A673 (cell line): ENCODE measurements at regions not wholly inside any gene's neighbourhood (a gene's known extent, or its start where the extent isn't known, plus 50 kb on each side); places are given as distances from the start of the nearest gene placed in this dataset.

Source experiments
- BruUV-seq: library from RNA; stranded (reverse); fragments of 400-500 nt; replicated peaks from 2 replicates; lab custom pipeline; 2021; lab: Mats Ljungman, UMichigan
- CTCF ChIA-PET: fragments of 300-600 bp; sonication (Branson Sonifier 250); formaldehyde crosslinking; loops from one replicate; lab custom pipeline; 2022; ENCODE audit warnings: antibody characterized with exemption; lab: Charles Lee
- POLR2A ChIA-PET: fragments of 300-600 bp; sonication (Branson Sonifier 250); formaldehyde crosslinking; loops from one replicate; lab custom pipeline; 2022; ENCODE audit warnings: antibody characterized with exemption; ENCODE audit not compliant: low non-redundant PET; lab: Charles Lee
- DNase-seq: peaks from one replicate; pipeline ENCODE4 v3.0.0-alpha.2; 2015; ENCODE audit warnings: low spot score
- H3K27ac ChIP-seq: fragments of 200-600 bp; sonication (generic); 2 replicates; pipeline ENCODE4 v1.5.1; 2016; ENCODE audit warnings: mixed run types, low read depth, mild to moderate bottlenecking, mixed read lengths, antibody characterized with exemption, low read length; ENCODE audit not compliant: poor library complexity, severe bottlenecking
- H3K27me3 ChIP-seq: fragments of 200-600 bp; sonication (generic); replicated peaks from 2 replicates; pipeline ENCODE4 v1.6.1; 2017; ENCODE audit warnings: mixed run types, low read depth, mild to moderate bottlenecking, mixed read lengths, antibody characterized with exemption, low read length; ENCODE audit not compliant: insufficient read depth, poor library complexity
- H3K36me3 ChIP-seq: fragments of 200-600 bp; sonication (generic); 2 replicates; pipeline ENCODE4 v1.6.1; 2016; ENCODE audit warnings: mixed run types, mild to moderate bottlenecking, mixed read lengths, antibody characterized with exemption, low read length; ENCODE audit not compliant: insufficient read depth, poor library complexity, severe bottlenecking
- H3K4me1 ChIP-seq: fragments of 200-600 bp; sonication (generic); 2 replicates; pipeline ENCODE4 v1.6.1; 2017; ENCODE audit warnings: mixed run types, mild to moderate bottlenecking, mixed read lengths, antibody characterized with exemption, low read length; ENCODE audit not compliant: insufficient read depth, poor library complexity, severe bottlenecking
- H3K4me3 ChIP-seq: fragments of 200-600 bp; sonication (generic); 2 replicates; pipeline ENCODE4 v1.5.1; 2016; ENCODE audit warnings: low read depth, mixed run types, mild to moderate bottlenecking, mixed read lengths, low read length; ENCODE audit not compliant: poor library complexity, severe bottlenecking
- H3K9me3 ChIP-seq: fragments of 200-600 bp; sonication (generic); 2 replicates; pipeline ENCODE4 v1.6.1; 2016; ENCODE audit warnings: mixed run types, low read depth, mild to moderate bottlenecking, mixed read lengths, antibody characterized with exemption, low read length; ENCODE audit not compliant: poor library complexity, severe bottlenecking
- EZH2 ChIP-seq: fragments of 200-600 bp; sonication (generic); IDR thresholded peaks from 2 replicates; pipeline ENCODE4 v1.6.1; 2017; ENCODE audit warnings: borderline replicate concordance, low read depth, mild to moderate bottlenecking, mixed read lengths, antibody characterized with exemption, low read length; ENCODE audit not compliant: poor library complexity, severe bottlenecking
- intact Hi-C: fragments of 100-400 bp; cut with micrococcal nuclease; formaldehyde crosslinking; loops from one replicate; pipeline ENCODE4 v1.10.0; 2022; ENCODE audit not compliant: unreplicated experiment
- TF ChIP-seq, protein P1 (sequence below): fragments of 300-800, 200-600 bp; sonication (generic); conservative IDR thresholded peaks from 2 replicates; pipeline ENCODE4 v1.5.1; 2017; ENCODE audit warnings: low read depth, mild to moderate bottlenecking, antibody characterized with exemption, low read length, moderate library complexity, mixed read lengths

DNA sequence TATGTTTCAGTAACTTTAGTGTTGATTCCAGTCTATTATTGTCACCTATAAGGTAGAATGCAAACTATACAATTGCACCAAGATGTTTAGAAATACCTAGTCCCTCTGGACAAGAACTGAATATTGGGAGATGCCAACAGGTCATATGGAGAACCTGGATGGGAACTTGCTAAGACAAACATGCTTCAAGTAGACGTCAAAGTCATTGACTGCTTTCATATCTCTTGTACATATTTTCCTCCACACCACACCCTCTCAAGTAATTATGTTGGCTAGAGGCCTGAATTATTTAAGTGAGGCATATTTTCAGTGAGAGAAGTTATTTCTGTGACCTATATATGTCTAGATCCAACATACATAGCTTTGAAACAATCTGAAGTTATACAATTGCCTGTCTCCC, 453.3 kb downstream of the ELAVL2 start:
- H3K9me3 ChIP-seq, result no peaks in the 10 kb centered on the region
- H3K36me3 ChIP-seq, result no peaks in the 10 kb centered on the region
- no peak overlapping the region for H3K27ac ChIP-seq
- H3K4me1 ChIP-seq, result no peaks in the 10 kb centered on the region
- no peak for DNase-seq
- ChIA-PET POLR2A (no interaction called here), CTCF (no interaction called here)
- intact Hi-C loops, result no loop called here
- H3K27me3 ChIP-seq, result no peaks in the 10 kb centered on the region
- no peak for TF ChIP-seq EZH2
- TF ChIP-seq, protein P1, sequence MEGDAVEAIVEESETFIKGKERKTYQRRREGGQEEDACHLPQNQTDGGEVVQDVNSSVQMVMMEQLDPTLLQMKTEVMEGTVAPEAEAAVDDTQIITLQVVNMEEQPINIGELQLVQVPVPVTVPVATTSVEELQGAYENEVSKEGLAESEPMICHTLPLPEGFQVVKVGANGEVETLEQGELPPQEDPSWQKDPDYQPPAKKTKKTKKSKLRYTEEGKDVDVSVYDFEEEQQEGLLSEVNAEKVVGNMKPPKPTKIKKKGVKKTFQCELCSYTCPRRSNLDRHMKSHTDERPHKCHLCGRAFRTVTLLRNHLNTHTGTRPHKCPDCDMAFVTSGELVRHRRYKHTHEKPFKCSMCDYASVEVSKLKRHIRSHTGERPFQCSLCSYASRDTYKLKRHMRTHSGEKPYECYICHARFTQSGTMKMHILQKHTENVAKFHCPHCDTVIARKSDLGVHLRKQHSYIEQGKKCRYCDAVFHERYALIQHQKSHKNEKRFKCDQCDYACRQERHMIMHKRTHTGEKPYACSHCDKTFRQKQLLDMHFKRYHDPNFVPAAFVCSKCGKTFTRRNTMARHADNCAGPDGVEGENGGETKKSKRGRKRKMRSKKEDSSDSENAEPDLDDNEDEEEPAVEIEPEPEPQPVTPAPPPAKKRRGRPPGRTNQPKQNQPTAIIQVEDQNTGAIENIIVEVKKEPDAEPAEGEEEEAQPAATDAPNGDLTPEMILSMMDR, result no peak
- no peak overlapping the region for H3K4me3 ChIP-seq
- no TSS peak for BruUV-seq

DNA sequence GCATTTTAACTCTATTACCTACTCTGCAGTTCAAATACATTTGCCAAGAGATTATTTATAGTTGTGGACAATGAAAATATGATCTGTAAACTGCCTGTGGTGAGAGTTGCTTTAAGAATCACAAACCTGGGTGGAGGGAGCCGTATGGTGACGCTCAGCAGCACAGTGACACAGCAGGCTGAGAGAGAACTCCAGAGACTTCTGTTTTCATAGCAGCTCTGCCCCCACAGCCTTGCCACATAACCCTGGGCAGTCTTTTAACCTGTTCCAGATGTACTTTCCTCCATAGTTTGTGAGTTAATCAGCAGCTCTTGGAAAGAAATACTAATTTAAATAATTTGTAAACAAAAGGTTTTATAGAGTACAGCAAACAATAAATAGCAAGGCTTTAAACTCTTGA, 450.5 kb downstream of the ELAVL2 start:
- Histone ChIP-seq H3K27ac (no peak overlapping the region), H3K4me3 (no peak overlapping the region), H3K4me1 (no peaks in the 10 kb centered on the region), H3K9me3 (no peaks in the 10 kb centered on the region), H3K27me3 (no peaks in the 10 kb centered on the region), H3K36me3 (no peaks in the 10 kb centered on the region)
- ChIA-PET POLR2A (no interaction called here), CTCF (no interaction called here)
- intact Hi-C loops, result no loop called here
- TF ChIP-seq, protein P1, result no peak
- no peak for TF ChIP-seq EZH2
- no TSS peak for BruUV-seq
- no peak for DNase-seq

DNA sequence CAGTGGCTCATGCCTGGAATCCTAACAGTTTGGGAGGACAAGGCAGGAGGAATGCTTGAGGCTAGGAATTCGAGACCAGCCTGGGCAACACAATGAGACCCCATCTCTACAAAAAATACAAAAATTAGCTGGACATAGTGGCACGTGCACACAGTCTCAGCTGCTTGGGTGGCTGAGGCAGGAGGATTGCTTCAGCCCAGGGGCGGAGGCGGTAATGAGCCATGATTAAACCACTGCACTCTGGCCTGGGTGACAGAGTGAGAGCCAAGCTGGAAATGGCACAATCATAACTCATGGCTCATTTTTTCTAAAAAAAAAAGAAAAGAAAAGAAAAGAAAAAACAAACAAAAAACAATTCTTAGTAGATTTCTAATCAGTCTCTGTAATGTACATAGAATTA, 446.2 kb downstream of the ELAVL2 start:
- no TSS peak for BruUV-seq
- no peak for DNase-seq
- ChIA-PET CTCF (no interaction called here), POLR2A (interaction anchor here (0.6 kb wide), 1 partner anchor 29 kb away, joined by 6 read pairs; no protein-coding TSS in a partner anchor)
- H3K27me3 ChIP-seq, result no peaks in the 10 kb centered on the region
- TF ChIP-seq EZH2, result no peak
- TF ChIP-seq, protein P1, result no peak
- no peaks in the 10 kb centered on the region for H3K4me1 ChIP-seq
- intact Hi-C loops, result no loop called here
- H3K36me3 ChIP-seq, result no peaks in the 10 kb centered on the region
- H3K27ac ChIP-seq, result no peak overlapping the region
- no peaks in the 10 kb centered on the region for H3K9me3 ChIP-seq
- no peak overlapping the region for H3K4me3 ChIP-seq
